ENCODE measurements at regions not wholly inside any gene's neighbourhood (a gene's known extent, or its start where the extent isn't known, plus 50 kb on each side); places are given as distances from the start of the nearest gene placed in this dataset.

GRCh38 chr4:176843710-176844109 lies 51.0 kb upstream of the VEGFC start:
- no peak for DNase-seq

- DNase-seq: no peak
Observed at GRCh38 chr4:176844448-176844847, 51.7 kb upstream of the VEGFC start.

DNA sequence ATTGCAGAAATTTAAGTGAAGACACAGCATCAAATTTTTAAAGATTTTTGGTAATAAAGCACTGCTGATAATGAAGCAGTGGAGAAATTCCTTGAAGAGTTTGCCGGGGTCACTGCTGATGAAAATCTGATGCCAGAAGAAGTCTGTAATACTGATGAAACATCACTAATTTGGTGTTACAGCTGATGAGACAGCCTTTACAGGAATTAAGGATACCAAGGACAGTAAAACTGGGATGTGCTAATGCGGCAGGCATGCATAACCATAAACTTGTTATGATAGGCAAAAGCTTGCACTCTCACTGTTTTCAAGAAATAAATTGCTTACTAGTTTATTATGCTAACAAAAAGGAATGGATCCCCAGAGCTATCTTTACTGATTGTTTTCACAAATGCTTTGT lies 52.9 kb upstream of the VEGFC start:
- no peak for DNase-seq

GRCh38 chr4:176849076-176849475 lies 56.4 kb upstream of the VEGFC start:
- no peak for DNase-seq

DNA sequence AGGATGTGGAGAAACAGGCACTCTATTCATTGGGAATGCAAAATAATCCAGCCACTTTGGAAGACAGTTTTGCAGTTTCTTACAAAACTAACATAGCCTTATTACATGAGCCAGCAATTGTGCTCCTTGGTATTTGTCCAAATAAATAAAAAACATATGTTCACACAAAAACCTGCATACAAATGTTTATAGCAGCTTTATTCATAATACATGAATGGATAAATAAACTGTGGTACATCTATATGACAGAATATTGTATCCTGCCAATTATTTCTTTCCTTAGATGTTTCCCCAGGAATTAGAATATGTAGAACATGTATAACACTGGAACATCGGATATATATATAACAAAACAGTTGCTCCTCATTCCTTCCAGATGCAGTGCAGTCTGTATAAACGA lies 57.7 kb upstream of the VEGFC start:
- no peak for DNase-seq

DNA sequence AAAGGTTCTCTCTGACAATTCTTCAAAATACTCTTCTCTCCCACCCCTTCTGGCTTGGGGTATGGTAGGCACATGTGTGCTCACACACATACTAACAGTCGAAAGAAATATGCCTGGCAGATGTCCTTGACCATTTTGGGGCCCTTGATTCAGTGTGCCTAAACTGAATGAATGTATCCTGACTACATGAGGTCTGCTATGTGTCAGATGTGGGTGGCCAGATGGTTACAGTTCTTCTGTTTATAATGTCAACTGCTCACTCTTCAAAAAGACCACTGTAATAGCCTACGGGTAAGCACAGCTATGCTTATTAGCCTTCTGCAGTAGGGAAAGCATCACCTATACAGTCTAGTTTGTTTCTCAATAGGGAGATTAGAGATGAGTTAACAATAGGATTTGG lies 63.7 kb upstream of the VEGFC start:
- DNase-seq: no peak

DNA sequence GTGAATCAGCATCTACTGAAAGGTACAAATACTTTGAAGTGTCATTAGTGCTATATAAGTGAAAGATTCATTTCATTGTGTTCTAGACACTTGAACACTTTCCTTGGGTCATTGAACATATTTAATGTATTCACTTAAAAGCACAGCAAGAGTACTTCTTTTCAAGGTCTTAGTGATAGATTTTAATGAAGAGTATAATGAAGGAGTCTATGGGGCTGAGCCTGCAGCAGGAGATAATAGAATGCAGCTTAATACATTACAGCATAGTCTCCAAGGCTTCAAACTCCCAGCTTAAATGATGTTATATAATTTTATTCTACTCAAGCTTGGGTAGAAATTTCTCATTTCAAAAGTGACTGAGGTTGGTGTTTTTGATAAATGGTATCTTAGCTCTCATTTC lies 66.1 kb upstream of the VEGFC start:
- DNase-seq: no peak

DNA sequence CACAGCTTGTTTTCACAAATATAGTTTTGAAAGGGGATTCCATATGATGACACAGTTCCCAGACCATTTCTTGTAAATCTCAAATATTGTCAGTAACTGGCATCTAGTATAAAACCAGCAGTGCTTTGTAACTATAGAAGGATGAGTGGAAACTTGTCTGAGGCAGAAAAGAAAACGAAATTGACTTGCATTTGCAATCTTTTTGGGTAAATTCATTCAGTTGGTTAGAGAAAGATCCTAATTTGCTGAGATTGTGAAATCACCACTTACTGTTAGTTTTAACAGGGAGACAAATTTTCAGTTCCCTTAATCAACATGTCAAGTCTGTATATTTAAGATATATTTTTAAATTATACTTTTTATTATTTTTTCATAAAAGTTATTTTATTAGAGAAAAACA lies 71.5 kb upstream of the VEGFC start:
- DNase-seq: no peak

GRCh38 chr4:176868676-176869075 lies 76.0 kb upstream of the VEGFC start:
- DNase-seq: no peak

DNA sequence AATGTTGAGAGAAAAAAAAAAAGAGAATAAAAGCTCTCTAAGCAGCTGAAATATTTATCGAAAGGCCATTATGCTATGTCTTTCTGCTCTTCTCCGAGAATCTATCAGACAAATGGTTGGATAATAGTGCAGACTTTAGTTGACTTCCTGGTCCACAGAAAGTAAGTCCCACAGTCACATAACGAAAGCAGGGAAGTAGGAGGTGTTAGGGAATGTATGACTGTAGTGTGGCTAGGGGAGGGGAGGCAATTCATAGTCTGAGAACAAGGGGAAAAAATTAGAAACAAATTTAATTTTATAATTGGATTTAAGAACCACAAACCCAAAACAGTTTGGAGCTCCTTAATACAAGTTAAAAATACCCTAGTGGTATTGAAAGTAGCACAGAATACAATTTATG lies 79.7 kb upstream of the VEGFC start:
- no peak for DNase-seq

GRCh38 chr4:176874721-176875445 lies 82.2 kb upstream of the VEGFC start:
- no peak for DNase-seq

- no peak for DNase-seq
Observed at GRCh38 chr4:176875446-176875930, 82.8 kb upstream of the VEGFC start.

- DNase-seq: no peak
Observed at GRCh38 chr4:176879380-176880116, 86.8 kb upstream of the VEGFC start.

DNA sequence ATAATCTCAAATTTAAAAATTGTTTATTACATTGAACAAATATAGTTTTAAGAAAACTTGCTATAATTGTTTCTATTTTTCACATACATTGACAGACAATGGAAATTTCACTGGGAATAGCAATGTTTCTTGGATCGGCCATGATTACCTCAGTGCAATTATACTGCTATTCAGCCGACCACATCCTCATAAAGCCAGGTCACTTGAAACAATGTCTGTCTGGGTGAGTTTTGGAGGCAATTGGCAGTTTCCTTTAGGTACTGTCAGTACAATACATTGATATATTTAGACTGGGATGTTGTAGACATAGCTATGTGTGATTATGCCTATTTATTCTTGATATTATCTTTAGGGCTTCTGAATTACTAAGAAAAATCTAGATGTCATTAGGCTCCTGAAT lies 89.5 kb upstream of the VEGFC start:
- no peak for DNase-seq

DNA sequence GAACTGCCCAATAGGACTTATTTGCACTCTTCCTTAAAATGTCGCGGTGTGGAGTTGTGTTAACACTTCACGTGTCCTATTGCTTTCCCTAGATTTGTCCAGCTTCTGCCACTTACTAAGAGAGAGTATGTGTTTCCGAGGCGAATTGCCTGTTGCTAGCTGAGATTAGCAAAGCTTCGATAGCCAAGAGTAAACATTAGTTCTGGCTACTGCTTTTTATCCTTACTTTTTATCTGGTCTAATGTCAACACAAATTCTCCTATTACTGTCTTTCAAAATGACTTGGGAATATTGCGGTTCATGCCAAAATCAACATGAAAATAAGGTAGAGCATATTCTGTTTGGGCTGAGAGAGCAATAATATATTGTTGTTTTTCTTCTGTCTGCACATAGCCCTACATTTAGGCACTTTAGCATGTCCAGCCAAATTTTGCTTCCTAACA lies 90.4 kb upstream of the VEGFC start:
- DNase-seq: no peak

DNA sequence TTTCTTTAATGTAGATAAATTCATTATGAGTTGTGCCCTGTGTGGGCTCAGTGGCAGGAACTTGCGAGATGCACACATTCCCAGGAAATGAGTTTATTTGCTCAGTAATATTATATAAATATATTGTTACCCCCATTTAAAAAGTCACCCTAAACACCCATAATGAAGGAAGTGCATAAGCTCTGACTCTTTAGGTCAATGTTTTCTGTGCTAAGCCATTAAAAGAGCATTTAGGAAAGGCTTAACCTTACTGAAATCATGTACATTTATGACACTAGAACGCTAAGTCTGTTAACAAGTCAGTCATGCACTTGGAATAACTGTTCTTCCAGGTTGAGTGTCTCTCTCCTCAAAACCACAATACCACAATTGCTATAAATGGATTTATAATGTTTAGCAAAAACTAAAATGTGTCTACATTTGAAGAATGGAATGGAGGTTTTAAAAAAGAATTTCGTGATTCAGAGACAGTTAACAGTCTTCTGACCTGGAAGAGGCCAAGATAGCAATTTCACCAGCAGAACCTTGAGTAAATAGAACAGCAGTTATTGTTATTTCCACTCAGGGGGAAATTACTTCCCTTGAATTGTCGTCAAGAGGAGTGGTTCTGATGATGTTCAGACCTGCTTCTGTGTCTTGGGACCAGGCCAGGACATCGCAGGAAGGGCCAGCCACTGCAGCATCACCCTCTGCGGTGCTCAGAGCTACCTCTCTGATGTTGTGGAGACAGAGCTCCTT lies 91.1 kb upstream of the VEGFC start:
- DNase-seq: no peak

DNA sequence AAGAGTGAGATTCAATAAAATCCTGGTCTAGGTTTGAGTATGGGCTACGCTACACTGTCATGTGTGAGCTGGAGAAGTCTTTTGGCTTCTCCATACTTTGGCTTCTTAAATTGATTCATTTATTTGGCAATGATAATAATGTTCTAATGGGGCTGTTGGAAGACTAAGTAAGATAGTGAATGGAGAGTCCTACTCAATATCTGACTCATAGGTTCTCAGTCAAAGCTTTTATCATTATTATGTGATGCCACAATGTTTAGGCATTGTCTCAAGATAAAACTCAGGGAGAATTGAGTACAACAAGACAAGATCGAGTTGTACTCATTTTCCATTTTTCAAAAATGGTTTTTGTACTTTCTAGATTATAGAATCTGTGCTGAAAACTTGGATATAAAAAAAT lies 92.5 kb upstream of the VEGFC start:
- DNase-seq: no peak

GRCh38 chr4:176886135-176886534 lies 93.4 kb upstream of the VEGFC start:
- no peak for DNase-seq

DNA sequence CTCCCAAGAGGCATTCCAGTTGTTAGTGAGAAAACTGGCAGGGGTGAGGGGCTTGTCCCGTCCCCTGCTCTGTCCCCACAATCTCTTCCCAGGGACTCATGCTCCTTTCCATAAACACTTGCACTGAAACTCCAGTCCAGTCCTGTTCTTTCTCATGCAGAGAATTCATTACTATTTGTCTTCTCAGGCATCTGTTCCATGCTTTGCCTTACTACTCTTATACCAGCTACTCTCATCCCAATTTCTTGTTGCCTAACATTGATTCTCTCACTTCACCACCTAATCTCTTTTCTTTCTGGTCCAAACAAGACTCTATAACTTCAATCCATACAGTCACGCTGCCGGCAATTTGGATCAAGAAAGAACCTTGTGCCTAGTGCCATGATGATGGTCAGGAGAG lies 97.1 kb upstream of the VEGFC start:
- no peak for DNase-seq

DNA sequence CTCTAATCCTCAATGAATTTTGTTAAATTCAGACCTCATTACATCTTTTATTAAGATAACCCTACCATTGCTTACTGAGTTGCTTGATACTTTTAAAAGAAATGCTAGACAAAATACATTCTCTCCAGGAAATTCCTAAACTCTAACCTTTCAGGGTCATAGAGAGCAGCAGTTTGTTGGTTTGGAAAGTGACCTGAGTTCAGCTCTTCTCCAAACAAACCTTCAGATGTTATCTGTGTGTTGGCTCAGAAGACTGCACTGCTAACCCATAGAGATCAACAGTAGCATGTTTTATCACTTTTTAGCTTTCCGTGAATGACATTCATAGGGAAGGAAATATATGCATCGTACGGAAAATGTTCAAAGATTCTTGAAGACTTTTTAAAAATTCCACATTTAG lies 101.8 kb upstream of the VEGFC start:
- DNase-seq: no peak

DNA sequence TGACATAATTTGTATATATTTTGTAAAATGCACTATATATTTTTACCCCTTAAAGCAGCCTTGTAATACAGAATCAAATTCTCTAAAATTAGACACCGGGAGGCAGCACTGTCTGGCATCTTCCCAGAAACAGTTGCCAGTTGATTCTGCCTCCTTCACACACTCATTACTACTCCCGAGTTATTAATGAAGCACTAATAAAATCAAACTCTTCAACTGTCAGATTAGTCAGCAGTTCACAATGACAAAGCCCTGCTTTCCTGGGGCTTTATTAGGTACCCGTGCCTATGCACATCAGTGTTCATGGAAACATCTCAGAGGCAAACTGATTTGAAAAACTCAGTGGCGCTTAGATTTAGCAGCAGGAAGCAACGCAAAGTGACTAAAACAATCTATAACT lies 103.5 kb upstream of the VEGFC start:
- peak; percentile 43 for DNase-seq

DNA sequence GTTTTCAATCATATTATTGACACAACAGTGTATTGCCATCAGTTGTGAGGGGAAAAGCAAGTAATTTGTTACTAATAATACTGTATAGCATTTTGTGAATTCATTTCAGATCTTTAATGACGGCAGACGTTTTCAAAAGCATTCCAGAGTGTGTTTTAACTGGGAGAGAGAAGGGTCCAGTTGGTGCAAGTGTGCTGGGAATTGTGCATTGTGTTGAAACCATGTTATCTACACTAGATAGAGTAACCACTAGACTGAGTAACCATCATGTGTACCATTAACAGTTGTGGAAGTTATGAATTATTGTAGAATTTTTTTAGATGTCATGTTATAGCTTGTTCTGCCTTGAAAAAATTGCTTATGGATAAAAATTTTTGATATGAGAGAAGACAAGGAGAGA lies 104.5 kb upstream of the VEGFC start:
- DNase-seq: no peak

DNA sequence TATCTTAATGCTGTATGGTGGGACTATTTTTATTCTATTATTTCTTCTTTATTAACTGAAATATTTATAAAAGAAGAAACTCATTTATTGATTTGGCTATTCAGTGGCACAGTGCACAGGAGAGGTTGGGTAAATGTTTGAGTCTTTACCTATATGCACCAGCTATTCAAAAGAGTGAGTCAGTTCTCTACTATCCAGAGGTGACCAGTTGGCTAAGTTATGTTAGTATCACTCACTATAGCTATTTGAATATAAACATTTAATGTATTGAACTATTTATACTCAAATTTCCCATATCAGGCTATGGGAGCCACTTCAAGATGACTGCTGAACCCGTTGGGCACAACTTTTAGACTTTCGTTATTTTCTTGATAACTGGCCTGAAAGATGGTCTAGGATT lies 106.1 kb upstream of the VEGFC start:
- no peak for DNase-seq
